Caco-2 (cell line): ENCODE measurements at regions not wholly inside any gene's neighbourhood (a gene's known extent, or its start where the extent isn't known, plus 50 kb on each side); places are given as distances from the start of the nearest gene placed in this dataset.

Source experiments
- BruUV-seq: library from RNA; stranded (reverse); fragments of 400-500 nt; replicated peaks from 2 replicates; lab custom pipeline; 2021; lab: Mats Ljungman, UMichigan
- CTCF ChIA-PET: fragments of 300-600 bp; sonication (Branson Sonifier 250); formaldehyde crosslinking; loops from one replicate; lab custom pipeline; 2022; ENCODE audit warnings: antibody characterized with exemption; lab: Charles Lee
- POLR2A ChIA-PET: fragments of 300-600 bp; sonication (Branson Sonifier 250); formaldehyde crosslinking; loops from one replicate; lab custom pipeline; 2022; ENCODE audit warnings: antibody characterized with exemption; lab: Charles Lee
- DNase-seq, 2 experiments: peaks; one replicate each; pipeline versions ENCODE4 v3.0.0 to v3.0.0-alpha.2; 2020 to 2022
- H3K27me3 ChIP-seq: replicated peaks from 2 replicates; pipeline ENCODE4 v1.6.0; 2011; ENCODE audit warnings: low read length; ENCODE audit not compliant: control insufficient read depth, insufficient read depth
- H3K36me3 ChIP-seq: 2 replicates; pipeline ENCODE4 v1.5.1; 2011; ENCODE audit warnings: low read length; ENCODE audit not compliant: control insufficient read depth, insufficient read depth
- H3K4me1 ChIP-seq: fragments of 250-450 bp; sonication (Bioruptor Pico); 2 replicates; pipeline ENCODE4 v1.5.1; 2020; ENCODE audit warnings: mild to moderate bottlenecking
- H3K4me3 ChIP-seq: 2 replicates; pipeline ENCODE4 v1.5.1; 2011; ENCODE audit warnings: low read depth, mild to moderate bottlenecking, control low read depth, low read length
- H3K9me3 ChIP-seq: fragments of 250-450 bp; sonication (Bioruptor Pico); 2 replicates; pipeline ENCODE4 v1.5.1; 2020; ENCODE audit warnings: mild to moderate bottlenecking, moderate library complexity
- H3K27ac Mint-ChIP-seq: one replicate; pipeline ENCODE4 v1.8.0; 2022; ENCODE audit warnings: mixed read lengths; ENCODE audit not compliant: unreplicated experiment
- H3K27me3 Mint-ChIP-seq: one replicate; pipeline ENCODE4 v1.8.0; 2022; ENCODE audit warnings: mixed read lengths; ENCODE audit not compliant: insufficient read depth, unreplicated experiment
- H3K36me3 Mint-ChIP-seq: one replicate; pipeline ENCODE4 v1.8.0; 2022; ENCODE audit warnings: mild to moderate bottlenecking, mixed read lengths; ENCODE audit not compliant: insufficient read depth, unreplicated experiment
- H3K4me1 Mint-ChIP-seq: one replicate; pipeline ENCODE4 v1.8.0; 2022; ENCODE audit warnings: low read depth, mixed read lengths; ENCODE audit not compliant: unreplicated experiment
- H3K4me3 Mint-ChIP-seq: one replicate; pipeline ENCODE4 v1.8.0; 2022; ENCODE audit warnings: mild to moderate bottlenecking, moderate library complexity, mixed read lengths; ENCODE audit not compliant: unreplicated experiment
- H3K9me3 Mint-ChIP-seq: one replicate; pipeline ENCODE4 v1.8.0; 2022; ENCODE audit warnings: mixed read lengths; ENCODE audit not compliant: unreplicated experiment
- CTCF ChIP-seq, 2 experiments: fragments of 200-600 bp in 1 of 2; IDR thresholded peaks; 1 replicate in 1 of 2; 2 replicates in 1 of 2; pipeline versions ENCODE4 v1.5.1 to v1.8.0; 2011 to 2022; ENCODE audit warnings: antibody characterized with exemption in 1 of 2, control low read depth in 1 of 2, inconsistent platforms in 1 of 2, low read depth in 1 of 2, low read length in 1 of 2, mild to moderate bottlenecking in 1 of 2, moderate library complexity in 1 of 2; ENCODE audit not compliant: insufficient read depth in 1 of 2, severe bottlenecking in 1 of 2, unreplicated experiment in 1 of 2
- intact Hi-C: fragments of 100-400 bp; cut with micrococcal nuclease; formaldehyde crosslinking; loops from one replicate; pipeline ENCODE4 v1.10.0; 2022; ENCODE audit not compliant: unreplicated experiment

- intact Hi-C loops: no loop called here
- H3K9me3 ChIP-seq: no peaks in the 10 kb centered on the region
- H3K36me3 Mint-ChIP-seq: no peaks in the 10 kb centered on the region
- no TSS peak for BruUV-seq
- ChIA-PET CTCF (no interaction called here), POLR2A (no interaction called here)
- H3K36me3 ChIP-seq: no peaks in the 10 kb centered on the region
- TF ChIP-seq CTCF (IDR thresholded peaks at IDR 0.05; ENCODE audit: insufficient read depth in 1 of 2, low read depth in 1 of 2, low read length in 1 of 2, severe bottlenecking in 1 of 2, unreplicated experiment in 1 of 2): no peak
- H3K4me3 ChIP-seq: no peak overlapping the region
- H3K4me3 Mint-ChIP-seq: no peak overlapping the region
- H3K27ac Mint-ChIP-seq: no peak overlapping the region
- no peaks in the 10 kb centered on the region for H3K4me1 Mint-ChIP-seq
- H3K27me3 Mint-ChIP-seq: no peaks in the 10 kb centered on the region
- H3K27me3 ChIP-seq: no peaks in the 10 kb centered on the region; the same call in 1 of the 2 replicates
- H3K9me3 Mint-ChIP-seq: no peaks in the 10 kb centered on the region
- DNase-seq: no peak
- 0 out of 2 replicates have a peak, but pooled peaks cover 8% of the 10 kb centered on the region for H3K4me1 ChIP-seq
Observed at GRCh38 chr1:220335668-220336067, 63.4 kb upstream of the RAB3GAP2 start.

- Histone ChIP-seq H3K4me1 (no peaks in the 10 kb centered on the region), H3K36me3 (no peaks in the 10 kb centered on the region), H3K9me3 (no peaks in the 10 kb centered on the region), H3K27me3 (no peaks in the 10 kb centered on the region; the same call in 1 of the 2 replicates), H3K4me3 (no peak overlapping the region)
- Mint-ChIP-seq H3K9me3 (no peaks in the 10 kb centered on the region), H3K4me3 (no peak overlapping the region), H3K36me3 (no peaks in the 10 kb centered on the region), H3K27me3 (peaks cover 11% of the 10 kb centered on the region), H3K4me1 (no peaks in the 10 kb centered on the region), H3K27ac (no peak overlapping the region)
- TF ChIP-seq CTCF (IDR thresholded peaks at IDR 0.05; ENCODE audit: insufficient read depth in 1 of 2, low read depth in 1 of 2, low read length in 1 of 2, severe bottlenecking in 1 of 2, unreplicated experiment in 1 of 2): no peak
- BruUV-seq: no TSS peak
- CTCF ChIA-PET: no interaction called here
- POLR2A ChIA-PET: no interaction called here
- DNase-seq: no peak
- intact Hi-C loops: no loop called here
Observed at GRCh38 chr1:220331318-220331717, 59.1 kb upstream of the RAB3GAP2 start.

GRCh38 chr1:220330265-220330664 is 58.0 kb upstream of the RAB3GAP2 start:
- H3K27me3 Mint-ChIP-seq: peaks cover 11% of the 10 kb centered on the region
- no peaks in the 10 kb centered on the region for H3K36me3 Mint-ChIP-seq
- no peak for DNase-seq
- intact Hi-C loops: no loop called here
- no peaks in the 10 kb centered on the region for H3K4me1 Mint-ChIP-seq
- BruUV-seq: no TSS peak
- Histone ChIP-seq H3K4me1 (no peaks in the 10 kb centered on the region), H3K4me3 (no peak overlapping the region), H3K36me3 (no peaks in the 10 kb centered on the region), H3K9me3 (no peaks in the 10 kb centered on the region), H3K27me3 (no peaks in the 10 kb centered on the region)
- H3K4me3 Mint-ChIP-seq: no peak overlapping the region
- CTCF ChIA-PET: no interaction called here
- POLR2A ChIA-PET: no interaction called here
- no peak for TF ChIP-seq CTCF (IDR thresholded peaks at IDR 0.05; ENCODE audit: insufficient read depth in 1 of 2, low read depth in 1 of 2, low read length in 1 of 2, severe bottlenecking in 1 of 2, unreplicated experiment in 1 of 2)
- no peak overlapping the region for H3K27ac Mint-ChIP-seq
- no peaks in the 10 kb centered on the region for H3K9me3 Mint-ChIP-seq
